GM12873 (cell line): ENCODE measurements at regions not wholly inside any gene's neighbourhood (a gene's known extent, or its start where the extent isn't known, plus 50 kb on each side); places are given as distances from the start of the nearest gene placed in this dataset.

Experiments
- TF ChIP-seq, protein P1 (sequence below): IDR thresholded peaks from 2 replicates; pipeline ENCODE4 v1.5.1; 2012; ENCODE audit warnings: low read depth, mild to moderate bottlenecking, moderate library complexity, low read length, control low read depth; ENCODE audit not compliant: insufficient read depth; ENCODE audit errors: missing control alignments

GRCh38 chr1:193311226-193311948 is 125.0 kb upstream of the B3GALT2 start:
- TF ChIP-seq, protein P1, sequence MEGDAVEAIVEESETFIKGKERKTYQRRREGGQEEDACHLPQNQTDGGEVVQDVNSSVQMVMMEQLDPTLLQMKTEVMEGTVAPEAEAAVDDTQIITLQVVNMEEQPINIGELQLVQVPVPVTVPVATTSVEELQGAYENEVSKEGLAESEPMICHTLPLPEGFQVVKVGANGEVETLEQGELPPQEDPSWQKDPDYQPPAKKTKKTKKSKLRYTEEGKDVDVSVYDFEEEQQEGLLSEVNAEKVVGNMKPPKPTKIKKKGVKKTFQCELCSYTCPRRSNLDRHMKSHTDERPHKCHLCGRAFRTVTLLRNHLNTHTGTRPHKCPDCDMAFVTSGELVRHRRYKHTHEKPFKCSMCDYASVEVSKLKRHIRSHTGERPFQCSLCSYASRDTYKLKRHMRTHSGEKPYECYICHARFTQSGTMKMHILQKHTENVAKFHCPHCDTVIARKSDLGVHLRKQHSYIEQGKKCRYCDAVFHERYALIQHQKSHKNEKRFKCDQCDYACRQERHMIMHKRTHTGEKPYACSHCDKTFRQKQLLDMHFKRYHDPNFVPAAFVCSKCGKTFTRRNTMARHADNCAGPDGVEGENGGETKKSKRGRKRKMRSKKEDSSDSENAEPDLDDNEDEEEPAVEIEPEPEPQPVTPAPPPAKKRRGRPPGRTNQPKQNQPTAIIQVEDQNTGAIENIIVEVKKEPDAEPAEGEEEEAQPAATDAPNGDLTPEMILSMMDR, result no peak

- TF ChIP-seq, protein P1, result no peak
These were observed 124.2 kb upstream of the B3GALT2 start for GRCh38 chr1:193310564-193310963.

GRCh38 chr1:193309936-193310475 is 123.6 kb upstream of the B3GALT2 start:
- TF ChIP-seq, protein P1, result no peak

- TF ChIP-seq, protein P1, result no peak
These were observed 122.0 kb upstream of the B3GALT2 start for GRCh38 chr1:193308438-193308837.

- TF ChIP-seq, protein P1, result no peak
These were observed 120.0 kb upstream of the B3GALT2 start for GRCh38 chr1:193306430-193306829.
